Upper lobe of right lung (tissue), 1 donor: ENCODE measurements at regions not wholly inside any gene's neighbourhood (a gene's known extent, or its start where the extent isn't known, plus 50 kb on each side); places are given as distances from the start of the nearest gene placed in this dataset.
"Not testable (repeated sequence)": the region's sequence is repeated elsewhere in the genome, so short reads cannot be mapped to it uniquely, and the experiment has no call there.

Experiments used
- ATAC-seq: fragments of 200-7000 bp; cut with Tn5 transposase; one replicate; pipeline ENCODE4 v1.9.1; 2020; ENCODE audit warnings: mild to moderate bottlenecking, moderate library complexity
- DNase-seq: peaks from one replicate; pipeline ENCODE4 v3.0.0-alpha.2; 2020
- H3K27ac ChIP-seq: fragments of 200-600 bp; one replicate; pipeline ENCODE4 v1.8.0; 2022
- H3K27me3 ChIP-seq: fragments of 200-600 bp; one replicate; pipeline ENCODE4 v1.8.0; 2022; ENCODE audit warnings: mild to moderate bottlenecking
- H3K36me3 ChIP-seq: fragments of 200-600 bp; one replicate; pipeline ENCODE4 v1.8.0; 2022
- H3K4me1 ChIP-seq: fragments of 200-600 bp; one replicate; pipeline ENCODE4 v1.8.0; 2022
- H3K4me3 ChIP-seq: fragments of 200-600 bp; one replicate; pipeline ENCODE4 v1.8.0; 2022; ENCODE audit warnings: mild to moderate bottlenecking
- H3K9me3 ChIP-seq: fragments of 200-600 bp; one replicate; pipeline ENCODE4 v1.8.0; 2022
- intact Hi-C: fragments of 100-400 bp; cut with DNase I; formaldehyde crosslinking; loops from one replicate; pipeline ENCODE4 v1.11.0; 2022
- TF ChIP-seq, protein P1 (sequence below): fragments of 200-600 bp; IDR thresholded peaks from one replicate; pipeline ENCODE4 v1.8.0; 2022; ENCODE audit warnings: antibody characterized with exemption
- donor health status: DM: no; HTN: yes; CAD: no; lungs with severe emphysema.

DNA sequence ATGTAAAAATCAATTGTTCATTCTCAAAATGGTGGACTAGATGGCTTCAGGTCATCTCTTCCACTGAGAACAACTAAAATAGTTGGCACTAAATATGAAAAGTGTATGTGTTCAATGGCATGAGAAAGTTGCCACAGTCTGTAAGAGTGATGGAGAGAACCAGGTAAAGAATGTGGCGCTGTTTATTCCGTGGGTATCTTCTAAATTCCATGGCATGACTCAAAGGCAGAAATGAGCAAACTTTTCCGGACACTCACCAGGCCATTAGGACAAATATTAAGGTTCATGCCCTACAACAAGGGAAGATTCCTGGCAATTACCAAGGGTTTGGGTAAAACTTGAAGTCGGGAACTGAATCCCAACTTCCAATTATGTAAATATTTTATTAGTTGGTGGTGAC is 825.4 kb upstream of the CDH6 start:
- TF ChIP-seq, protein P1, sequence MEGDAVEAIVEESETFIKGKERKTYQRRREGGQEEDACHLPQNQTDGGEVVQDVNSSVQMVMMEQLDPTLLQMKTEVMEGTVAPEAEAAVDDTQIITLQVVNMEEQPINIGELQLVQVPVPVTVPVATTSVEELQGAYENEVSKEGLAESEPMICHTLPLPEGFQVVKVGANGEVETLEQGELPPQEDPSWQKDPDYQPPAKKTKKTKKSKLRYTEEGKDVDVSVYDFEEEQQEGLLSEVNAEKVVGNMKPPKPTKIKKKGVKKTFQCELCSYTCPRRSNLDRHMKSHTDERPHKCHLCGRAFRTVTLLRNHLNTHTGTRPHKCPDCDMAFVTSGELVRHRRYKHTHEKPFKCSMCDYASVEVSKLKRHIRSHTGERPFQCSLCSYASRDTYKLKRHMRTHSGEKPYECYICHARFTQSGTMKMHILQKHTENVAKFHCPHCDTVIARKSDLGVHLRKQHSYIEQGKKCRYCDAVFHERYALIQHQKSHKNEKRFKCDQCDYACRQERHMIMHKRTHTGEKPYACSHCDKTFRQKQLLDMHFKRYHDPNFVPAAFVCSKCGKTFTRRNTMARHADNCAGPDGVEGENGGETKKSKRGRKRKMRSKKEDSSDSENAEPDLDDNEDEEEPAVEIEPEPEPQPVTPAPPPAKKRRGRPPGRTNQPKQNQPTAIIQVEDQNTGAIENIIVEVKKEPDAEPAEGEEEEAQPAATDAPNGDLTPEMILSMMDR, result no peak
- Histone ChIP-seq H3K4me1 (no peaks in the 10 kb centered on the region), H3K27me3 (no peaks in the 10 kb centered on the region), H3K9me3 (no peaks in the 10 kb centered on the region), H3K27ac (no peak overlapping the region), H3K4me3 (no peak overlapping the region), H3K36me3 (no peaks in the 10 kb centered on the region)
- ATAC-seq, result no peak
- DNase-seq, result no peak
- intact Hi-C loops, result no loop called here

DNA sequence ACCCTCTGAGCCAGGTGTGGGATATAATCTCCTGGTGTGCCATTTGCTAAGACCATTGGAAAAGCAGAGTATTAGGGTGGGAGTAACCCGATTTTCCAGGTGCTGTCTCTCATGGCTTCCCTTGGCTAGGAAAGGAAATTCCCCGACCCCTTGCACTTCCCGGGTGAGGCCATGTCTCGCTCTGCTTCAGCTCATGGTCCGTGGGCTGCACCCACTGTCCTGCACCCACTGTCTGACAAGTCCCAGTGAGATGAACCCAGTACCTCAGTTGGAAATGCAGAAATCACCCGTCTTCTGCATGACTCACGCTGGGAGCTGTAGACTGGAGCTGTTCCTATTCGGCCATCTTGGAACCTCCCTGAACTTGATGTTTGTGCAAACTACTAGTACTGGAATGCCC is 828.5 kb upstream of the CDH6 start:
- H3K4me1 ChIP-seq, intact Hi-C loops, ATAC-seq, DNase-seq, H3K9me3 ChIP-seq, H3K4me3 ChIP-seq, H3K36me3 ChIP-seq, H3K27me3 ChIP-seq, H3K27ac ChIP-seq: not testable (repeated sequence)

DNA sequence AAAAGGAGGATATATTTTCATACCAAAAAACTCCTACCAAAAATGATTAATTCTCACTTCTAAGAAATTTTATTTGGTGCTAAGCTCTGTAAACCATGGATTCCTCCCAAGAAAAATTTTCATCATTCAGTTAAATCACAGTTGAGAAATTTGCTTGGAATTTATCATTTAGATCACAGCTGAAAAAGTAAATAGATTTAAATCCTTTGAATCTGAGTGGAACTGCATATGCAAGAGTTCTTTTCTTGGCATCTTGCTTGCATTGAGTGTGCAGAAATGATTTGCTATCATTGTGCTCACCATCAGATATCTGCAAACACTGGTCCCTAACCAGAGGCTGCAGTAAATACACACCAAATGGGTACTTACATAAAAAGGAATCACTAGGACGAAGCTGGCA is 836.1 kb upstream of the CDH6 start:
- Histone ChIP-seq H3K4me1 (no peaks in the 10 kb centered on the region), H3K27ac (no peak overlapping the region), H3K4me3 (no peak overlapping the region), H3K9me3 (no peaks in the 10 kb centered on the region), H3K36me3 (no peaks in the 10 kb centered on the region), H3K27me3 (no peaks in the 10 kb centered on the region)
- TF ChIP-seq, protein P1, result no peak
- no peak for DNase-seq
- no peak for ATAC-seq
- intact Hi-C loops, result no loop called here

DNA sequence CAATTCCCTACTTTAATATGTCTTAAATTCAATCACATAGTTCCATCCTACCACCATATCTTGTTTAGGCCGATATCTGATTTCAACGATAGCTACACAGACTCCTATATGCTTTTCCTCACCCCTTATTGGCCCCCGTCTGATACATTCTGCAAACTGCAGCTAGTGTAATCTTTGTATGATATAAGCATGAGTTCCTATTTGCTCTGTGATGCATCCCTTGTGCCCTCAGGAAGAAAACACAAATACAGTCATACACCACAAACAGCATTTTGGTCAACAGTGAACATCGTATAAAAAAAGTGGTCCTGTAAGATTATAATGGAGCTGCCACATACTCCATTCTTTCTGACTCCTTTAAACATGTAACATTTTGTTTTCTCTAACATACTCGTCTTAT is 837.8 kb upstream of the CDH6 start:
- no peak overlapping the region for H3K27ac ChIP-seq
- H3K36me3 ChIP-seq, result no peaks in the 10 kb centered on the region
- TF ChIP-seq, protein P1, result no peak
- H3K4me1 ChIP-seq, result no peaks in the 10 kb centered on the region
- no peaks in the 10 kb centered on the region for H3K27me3 ChIP-seq
- no peak overlapping the region for H3K4me3 ChIP-seq
- H3K9me3 ChIP-seq, result no peaks in the 10 kb centered on the region
- intact Hi-C loops, result no loop called here
- DNase-seq, result no peak
- no peak for ATAC-seq

DNA sequence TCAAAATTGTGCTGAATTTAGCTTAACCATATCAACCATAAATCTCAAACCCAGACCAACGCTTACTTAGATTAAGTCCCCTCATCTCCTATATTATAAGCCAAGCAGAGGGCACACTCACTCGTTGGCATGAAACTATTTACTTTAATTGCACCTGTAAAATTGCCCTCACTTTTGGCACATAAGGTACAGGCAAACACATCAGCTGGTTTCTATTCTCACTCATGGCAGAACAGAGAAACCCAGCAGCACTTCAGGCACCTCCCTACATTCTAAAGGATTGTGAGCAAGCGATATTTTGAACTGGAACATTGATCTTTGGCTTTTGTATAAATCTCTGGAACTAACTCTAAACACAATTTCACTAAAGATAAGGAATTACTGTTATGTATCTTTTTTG is 845.6 kb upstream of the CDH6 start:
- ATAC-seq (no peak), DNase-seq (no peak)
- H3K9me3 ChIP-seq, result no peaks in the 10 kb centered on the region
- H3K27ac ChIP-seq, result no peak overlapping the region
- H3K36me3 ChIP-seq, result no peaks in the 10 kb centered on the region
- H3K4me3 ChIP-seq, result no peak overlapping the region
- no peaks in the 10 kb centered on the region for H3K4me1 ChIP-seq
- no peaks in the 10 kb centered on the region for H3K27me3 ChIP-seq
- intact Hi-C loops, result no loop called here
- TF ChIP-seq, protein P1, result no peak

DNA sequence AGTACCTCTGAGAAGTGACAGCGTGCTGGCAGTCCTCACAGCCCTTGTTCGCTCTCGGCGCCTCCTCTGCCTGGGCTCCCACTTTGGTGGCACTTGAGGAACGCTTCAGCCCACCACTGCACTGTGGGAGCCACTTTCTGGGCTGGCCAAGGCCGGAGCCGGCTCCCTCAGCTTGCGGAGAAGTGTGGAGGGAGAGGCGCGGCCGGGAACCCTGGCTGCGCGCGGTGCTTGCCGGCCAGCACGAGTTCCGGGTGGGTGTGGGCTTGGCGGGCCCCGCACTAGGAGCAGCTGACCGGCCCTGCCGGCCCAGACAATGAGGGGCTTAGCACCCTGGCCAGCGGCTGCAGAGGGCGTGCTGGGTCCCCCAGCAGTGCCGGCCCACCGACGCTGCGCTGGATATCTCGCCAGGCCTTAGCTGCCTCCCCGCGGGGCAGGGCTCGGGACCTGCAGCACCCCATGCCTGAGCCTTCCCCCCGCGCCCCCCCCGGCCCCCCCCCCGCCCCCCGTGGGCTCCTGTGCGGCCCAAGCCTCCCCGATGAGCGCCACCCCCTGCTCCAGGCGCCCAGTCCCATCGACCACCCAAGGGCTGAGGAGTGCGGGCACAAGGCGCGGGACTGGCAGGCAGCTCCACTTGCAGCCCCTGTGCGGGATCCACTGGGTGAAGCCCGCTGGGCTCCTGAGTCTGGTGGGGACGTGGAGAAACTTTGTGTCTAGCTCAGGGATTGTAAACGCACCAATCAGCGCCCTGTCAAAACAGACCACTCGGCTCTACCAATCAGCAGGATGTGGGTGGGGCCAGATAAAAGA is 847.7 kb upstream of the CDH6 start:
- H3K27ac ChIP-seq, H3K36me3 ChIP-seq, H3K27me3 ChIP-seq, DNase-seq, intact Hi-C loops, H3K4me3 ChIP-seq, ATAC-seq, H3K9me3 ChIP-seq, H3K4me1 ChIP-seq: not testable (repeated sequence)

DNA sequence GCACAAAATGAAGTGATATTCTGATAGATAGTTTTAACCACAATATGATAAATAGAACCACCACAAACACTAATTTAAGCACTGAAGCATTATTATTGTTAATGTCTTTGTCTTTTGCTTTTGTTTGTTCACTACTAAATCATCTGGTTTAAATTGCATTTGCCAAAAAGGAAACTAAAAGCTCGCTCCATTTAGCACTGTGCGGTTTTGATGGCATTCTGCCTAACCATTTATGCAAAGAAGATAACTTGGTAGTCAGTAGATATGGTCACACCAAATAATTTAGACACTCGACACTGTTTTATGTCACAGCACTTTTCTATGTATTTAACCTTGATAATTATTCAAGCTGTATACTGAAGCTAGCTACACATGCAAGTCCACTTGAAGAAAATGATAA is 849.8 kb upstream of the CDH6 start:
- Histone ChIP-seq H3K27me3 (no peaks in the 10 kb centered on the region), H3K4me1 (no peaks in the 10 kb centered on the region), H3K4me3 (no peak overlapping the region), H3K36me3 (no peaks in the 10 kb centered on the region), H3K27ac (no peak overlapping the region), H3K9me3 (no peaks in the 10 kb centered on the region)
- ATAC-seq (no peak), DNase-seq (no peak)
- intact Hi-C loops, result no loop called here
- TF ChIP-seq, protein P1, result no peak
